GM21390 (cell line): ENCODE measurements at regions not wholly inside any gene's neighbourhood (a gene's known extent, or its start where the extent isn't known, plus 50 kb on each side); places are given as distances from the start of the nearest gene placed in this dataset.

Experiments used
- ATAC-seq: cut with Tn5 transposase; IDR thresholded peaks from one replicate; pipeline ENCODE4 v1.9.1; 2021; ENCODE audit not compliant: unreplicated experiment

DNA sequence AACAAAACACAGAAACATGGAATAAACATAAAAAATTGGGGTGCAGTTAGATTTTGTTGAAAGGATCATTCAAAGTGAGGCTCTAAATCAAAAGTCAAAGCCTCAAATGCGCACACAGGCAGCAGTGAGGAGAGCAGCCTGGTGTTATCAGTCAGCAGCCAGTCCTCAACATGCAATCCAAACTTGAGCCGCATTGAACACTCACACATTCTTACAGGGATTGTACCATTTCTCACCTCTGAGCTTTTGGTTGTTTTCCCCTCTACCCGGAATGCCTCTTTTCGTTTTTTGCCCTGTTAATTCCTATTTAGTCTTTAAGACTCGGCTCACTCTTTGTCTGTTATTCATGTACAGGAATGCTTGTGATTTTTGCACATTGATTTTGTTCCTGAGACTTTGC, 81.1 kb upstream of the PUM3 start:
- no peak for ATAC-seq

GRCh38 chr9:2924380-2924768, 80.5 kb upstream of the PUM3 start:
- ATAC-seq: no peak

DNA sequence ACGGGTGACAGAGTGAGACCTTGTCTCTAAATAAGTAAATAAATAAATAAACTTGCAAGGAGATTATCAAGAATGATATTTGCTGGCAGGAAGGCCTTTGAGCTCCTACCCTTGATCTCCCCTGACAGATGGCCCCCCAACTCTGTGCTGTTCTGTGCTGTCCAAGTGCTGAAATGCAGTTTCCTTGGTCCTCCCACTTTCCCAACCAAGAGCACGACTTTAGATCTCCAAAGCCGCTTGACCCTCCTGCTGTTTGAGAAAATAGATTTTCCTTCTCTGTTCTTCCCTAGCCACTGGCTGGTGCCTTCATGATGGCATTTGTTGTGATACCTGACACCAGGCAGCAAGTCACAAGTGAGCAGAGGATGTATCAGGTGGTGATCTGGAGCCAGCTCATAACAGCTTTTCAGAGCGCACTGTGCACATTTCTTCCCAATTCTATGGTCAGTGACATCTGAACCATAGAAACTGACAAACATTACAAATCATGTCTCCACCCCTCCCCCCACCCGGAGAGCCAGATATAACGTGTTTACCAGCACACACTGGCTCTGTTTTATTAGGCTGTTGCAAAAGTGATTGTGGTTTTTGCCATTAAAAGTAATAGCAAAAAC, 80.0 kb upstream of the PUM3 start:
- ATAC-seq: no peak

DNA sequence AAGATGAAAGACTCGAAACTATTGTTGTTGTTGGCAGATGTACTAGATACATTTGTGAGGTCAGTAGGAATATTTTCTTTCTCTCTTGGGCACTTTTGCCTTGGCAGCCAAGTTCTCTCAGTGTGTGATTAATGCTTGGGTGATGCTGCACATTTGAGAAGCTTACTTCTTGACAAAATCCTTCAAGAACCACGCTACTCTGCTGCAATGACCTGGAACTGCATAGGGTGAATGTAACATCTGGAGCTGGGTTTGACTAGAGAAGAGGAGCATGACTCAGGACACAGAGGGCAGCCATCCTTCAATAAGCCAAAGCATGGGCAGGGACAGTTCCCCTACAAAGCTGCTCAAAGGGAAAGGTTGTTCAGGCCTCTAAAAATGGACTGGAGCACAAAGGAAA, 75.5 kb upstream of the PUM3 start:
- no peak for ATAC-seq

DNA sequence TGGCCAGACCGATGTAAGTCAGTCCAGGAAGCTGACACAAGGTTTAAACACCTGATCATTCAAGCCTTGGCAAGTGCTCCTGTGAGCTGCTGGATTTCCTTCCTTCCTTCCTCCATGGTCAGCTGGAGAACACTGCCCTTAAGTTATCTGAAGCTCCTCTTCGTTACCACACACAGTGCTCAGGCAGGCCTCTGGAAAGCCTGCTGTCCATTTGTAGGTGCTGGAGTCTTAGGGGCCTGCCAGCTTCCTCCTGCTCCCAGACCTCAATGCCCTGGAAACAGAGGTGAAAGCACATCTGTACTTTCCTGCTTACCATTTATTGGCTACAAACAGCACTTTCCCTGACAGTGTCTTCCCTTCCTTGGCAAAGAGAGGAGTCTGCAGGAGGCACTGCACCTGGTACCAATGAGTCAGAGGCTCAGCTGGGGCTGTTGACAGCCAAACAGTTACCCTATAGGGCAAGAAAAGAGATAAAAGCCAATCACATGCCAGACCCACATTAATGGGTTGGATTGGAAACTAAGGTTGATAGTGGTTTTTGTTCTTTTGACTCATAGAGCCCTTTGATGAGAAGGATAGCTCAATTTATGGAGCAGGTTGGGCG, 72.6 kb upstream of the PUM3 start:
- no peak for ATAC-seq

- no peak for ATAC-seq
Measured at GRCh38 chr9:2913026-2913425, 69.1 kb upstream of the PUM3 start.

- ATAC-seq: no peak
Measured at GRCh38 chr9:2907411-2907810, 63.5 kb upstream of the PUM3 start.

DNA sequence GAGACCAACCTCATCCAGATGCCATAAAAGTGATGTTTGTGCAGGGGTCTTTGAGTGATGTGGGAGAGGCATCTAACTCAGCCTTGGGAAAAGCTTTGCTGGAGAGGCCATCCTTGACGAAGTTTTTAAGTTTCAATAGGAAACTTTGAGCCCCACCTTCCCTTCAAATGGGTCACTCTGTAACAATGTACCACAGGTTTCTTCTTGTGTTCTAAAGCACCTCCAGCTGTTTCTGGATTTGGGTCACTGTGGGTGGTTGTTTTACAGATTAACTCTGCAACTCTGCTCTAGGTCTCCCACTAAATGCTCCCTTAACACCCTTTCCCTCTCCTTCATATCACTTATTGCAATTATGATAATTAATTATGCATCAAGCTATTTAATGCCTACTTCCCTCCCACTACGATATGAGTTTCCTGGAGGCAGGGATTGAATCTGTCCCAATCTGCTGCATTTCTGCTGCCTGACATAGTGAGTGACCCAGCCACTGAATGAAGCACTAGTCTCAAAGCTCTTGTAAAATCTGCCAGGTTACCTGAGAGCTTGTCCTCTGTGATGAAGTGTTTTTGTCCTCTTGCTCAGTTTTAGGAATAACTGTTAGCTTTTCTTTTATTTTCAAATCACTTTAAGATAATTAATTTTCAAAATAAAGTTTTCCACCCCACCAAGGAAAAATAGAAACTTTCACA, 60.5 kb upstream of the PUM3 start:
- ATAC-seq: no peak
